IMR-90 (cell line): ENCODE measurements at regions not wholly inside any gene's neighbourhood (a gene's known extent, or its start where the extent isn't known, plus 50 kb on each side); places are given as distances from the start of the nearest gene placed in this dataset.

Experiments
- ATAC-seq: fragments of 200-7000 bp; cut with Tn5 transposase; 2 replicates; pipeline ENCODE4 v1.9.1; 2020; ENCODE audit warnings: low read depth, mild to moderate bottlenecking, moderate library complexity
- BruUV-seq: library from RNA; stranded (reverse); fragments of 400-500 nt; replicated peaks from 2 replicates; lab custom pipeline; 2021; lab: Mats Ljungman, UMichigan
- CTCF ChIA-PET: fragments of 300-600 bp; formaldehyde crosslinking; extraction: SDS; loops from one replicate; lab custom pipeline; 2021; ENCODE audit warnings: antibody characterized with exemption; lab: Yijun Ruan, JAX
- POLR2A ChIA-PET: fragments of 300-600 bp; sonication (Branson Sonifier 250); formaldehyde crosslinking; loops from one replicate; lab custom pipeline; 2022; ENCODE audit warnings: antibody characterized with exemption; ENCODE audit not compliant: unreplicated experiment; lab: Charles Lee
- DNase-seq: peaks from one replicate; pipeline ENCODE4 v3.0.0; 2013
- H2AFZ ChIP-seq: replicated peaks from 2 replicates; pipeline ENCODE3; 2013; ENCODE audit warnings: low read length, mild to moderate bottlenecking; ENCODE audit not compliant: poor library complexity
- H2AK5ac ChIP-seq: 2 replicates; pipeline ENCODE4 v1.6.1; 2013; ENCODE audit warnings: low read depth, low read length, inconsistent platforms
- H2AK9ac ChIP-seq: replicated peaks from 2 replicates; pipeline ENCODE3; 2013; ENCODE audit warnings: mild to moderate bottlenecking, low read depth, low read length, moderate library complexity; ENCODE audit not compliant: poor library complexity
- H2BK120ac ChIP-seq: 2 replicates; pipeline ENCODE4 v1.6.1; 2013; ENCODE audit warnings: low read depth, low read length, inconsistent platforms
- H2BK15ac ChIP-seq: 3 replicates; pipeline ENCODE4 v1.6.1; 2013; ENCODE audit warnings: low read depth, low read length, inconsistent platforms
- H2BK20ac ChIP-seq: 2 replicates; pipeline ENCODE4 v1.6.1; 2013; ENCODE audit warnings: low read depth, mild to moderate bottlenecking, inconsistent platforms, low read length, moderate library complexity
- H2BK5ac ChIP-seq: 2 replicates; pipeline ENCODE4 v1.6.1; 2013; ENCODE audit warnings: mild to moderate bottlenecking, low read depth, low read length, inconsistent platforms; ENCODE audit not compliant: poor library complexity, severe bottlenecking
- H3K14ac ChIP-seq: replicated peaks from 2 replicates; pipeline ENCODE4 v1.6.1; 2013; ENCODE audit warnings: low read depth, low read length, inconsistent platforms
- H3K18ac ChIP-seq: 2 replicates; pipeline ENCODE4 v1.6.1; 2013; ENCODE audit warnings: low read depth, low read length, control low read depth
- H3K23ac ChIP-seq: 2 replicates; pipeline ENCODE4 v1.6.1; 2013; ENCODE audit warnings: low read depth, low read length, inconsistent platforms
- H3K27ac ChIP-seq: 2 replicates; pipeline ENCODE4 v1.5.1; 2013; ENCODE audit warnings: mild to moderate bottlenecking, control low read depth, low read length; ENCODE audit not compliant: insufficient read depth
- H3K27me3 ChIP-seq: 2 replicates; pipeline ENCODE4 v1.6.1; 2013; ENCODE audit warnings: low read length; ENCODE audit not compliant: control insufficient read depth, insufficient read depth
- H3K36me3 ChIP-seq: 2 replicates; pipeline ENCODE4 v1.6.1; 2013; ENCODE audit warnings: low read length, mixed read lengths; ENCODE audit not compliant: control insufficient read depth, insufficient read depth
- H3K4ac ChIP-seq: 2 replicates; pipeline ENCODE4 v1.6.1; 2013; ENCODE audit warnings: low read depth, low read length, inconsistent platforms
- H3K4me1 ChIP-seq: 2 replicates; pipeline ENCODE4 v1.6.1; 2013; ENCODE audit warnings: low read length, mixed read lengths; ENCODE audit not compliant: control insufficient read depth, insufficient read depth
- H3K4me2 ChIP-seq: 2 replicates; pipeline ENCODE4 v1.6.1; 2013; ENCODE audit warnings: low read depth, mild to moderate bottlenecking, control low read depth, low read length, moderate library complexity
- H3K4me3 ChIP-seq: 2 replicates; pipeline ENCODE4 v1.5.1; 2013; ENCODE audit warnings: low read depth, mild to moderate bottlenecking, control low read depth, low read length, moderate library complexity; ENCODE audit not compliant: insufficient read depth
- H3K56ac ChIP-seq: 2 replicates; pipeline ENCODE4 v1.6.1; 2013; ENCODE audit warnings: low read length, inconsistent platforms; ENCODE audit not compliant: insufficient read depth; ENCODE audit errors: extremely low read depth
- H3K79me1 ChIP-seq, 2 experiments: 2 replicates each; pipeline ENCODE4 v1.6.1; 2013; ENCODE audit warnings: low read length in 2 of 2, inconsistent platforms in 1 of 2, low read depth in 1 of 2
- H3K9ac ChIP-seq: 2 replicates; pipeline ENCODE4 v1.6.1; 2013; ENCODE audit warnings: low read depth, low read length, control low read depth
- H3K9me1 ChIP-seq: 2 replicates; pipeline ENCODE4 v1.6.1; 2013; ENCODE audit warnings: low read length, inconsistent platforms; ENCODE audit not compliant: insufficient read depth
- H3K9me3 ChIP-seq: 2 replicates; pipeline ENCODE4 v1.6.1; 2013; ENCODE audit warnings: low read length; ENCODE audit not compliant: control insufficient read depth, insufficient read depth
- H4K20me1 ChIP-seq: 2 replicates; pipeline ENCODE4 v1.6.1; 2013; ENCODE audit warnings: low read length, inconsistent platforms; ENCODE audit not compliant: insufficient read depth
- H4K5ac ChIP-seq: 2 replicates; pipeline ENCODE4 v1.6.1; 2013; ENCODE audit warnings: mild to moderate bottlenecking, low read depth, low read length, control low read depth
- H4K8ac ChIP-seq, 2 experiments: 2 replicates each; pipeline ENCODE4 v1.6.1; 2013; ENCODE audit warnings: low read depth in 2 of 2, low read length in 2 of 2, control low read depth in 1 of 2, inconsistent platforms in 1 of 2
- H4K91ac ChIP-seq: 2 replicates; pipeline ENCODE4 v1.6.1; 2013; ENCODE audit warnings: low read depth, low read length, inconsistent platforms; ENCODE audit not compliant: insufficient read depth
- BHLHE40 ChIP-seq: fragments of 150-350 bp; IDR thresholded peaks from 2 replicates; pipeline ENCODE4 v1.6.1; 2016; ENCODE audit warnings: mild to moderate bottlenecking, low read depth, low read length
- CHD1 ChIP-seq: IDR thresholded peaks from 2 replicates; pipeline ENCODE4 v1.6.1; 2012; ENCODE audit warnings: low read depth, low read length, improper control_type of control experiment
- FOS ChIP-seq: fragments of 150-350 bp; IDR thresholded peaks from 2 replicates; pipeline ENCODE4 v1.6.1; 2016; ENCODE audit warnings: low read depth, low read length
- MAFK ChIP-seq: IDR thresholded peaks from 2 replicates; pipeline ENCODE4 v1.6.1; 2012; ENCODE audit warnings: low read depth, low read length, improper control_type of control experiment
- MAZ ChIP-seq: IDR thresholded peaks from 2 replicates; pipeline ENCODE4 v1.6.1; 2012; ENCODE audit warnings: low read depth, mild to moderate bottlenecking, low read length, improper control_type of control experiment, moderate library complexity, borderline replicate concordance
- MXI1 ChIP-seq: IDR thresholded peaks from 2 replicates; pipeline ENCODE4 v1.6.1; 2012; ENCODE audit warnings: low read depth, mild to moderate bottlenecking, low read length, moderate library complexity, borderline replicate concordance
- POLR2A ChIP-seq: IDR thresholded peaks from 2 replicates; pipeline ENCODE4 v1.6.1; 2012; ENCODE audit warnings: mild to moderate bottlenecking, low read depth, low read length
- RAD21 ChIP-seq: IDR thresholded peaks from 2 replicates; pipeline ENCODE4 v1.6.1; 2012; ENCODE audit warnings: low read length, improper control_type of control experiment
- RFX5 ChIP-seq: IDR thresholded peaks from 2 replicates; pipeline ENCODE4 v1.8.0; 2012; ENCODE audit warnings: low read depth, mild to moderate bottlenecking, low read length, moderate library complexity
- SMC3 ChIP-seq: fragments of 150-350 bp; IDR thresholded peaks from 2 replicates; pipeline ENCODE4 v1.6.1; 2016; ENCODE audit warnings: low read depth, mild to moderate bottlenecking, antibody characterized with exemption, low read length, moderate library complexity
- WGBS, 2 experiments: methylation state at CpG; one replicate each; pipeline versions ENCODE4 v1.1.5 to v1.1.7; 2013; ENCODE audit warnings: missing lambda C conversion rate in 2 of 2; ENCODE audit not compliant: insufficient read length in 1 of 2; ENCODE audit errors: extremely low coverage in 2 of 2; 5-methylcytosine and 5-hydroxymethylcytosine counted together
- dilution Hi-C: fragments of 300-500 bp; cut with HindIII; formaldehyde crosslinking; loops from one replicate; pipeline ENCODE4 v1.14.3; 2018; ENCODE audit warnings: low sequenced_read_pairs; ENCODE audit not compliant: unreplicated experiment
- in situ Hi-C: fragments of 300-500 bp; cut with MboI; formaldehyde crosslinking; loops from 3 replicates; pipeline ENCODE4 v1.14.3; 2019; ENCODE audit warnings: low sequenced_read_pairs, inconsistent platforms, mixed read lengths
- intact Hi-C: fragments of 100-400 bp; cut with micrococcal nuclease; formaldehyde crosslinking; loops from 2 replicates; pipeline ENCODE4 v1.10.0; 2022
- TF ChIP-seq, protein P1 (sequence below): fragments of 150-350 bp; IDR thresholded peaks from 2 replicates; pipeline ENCODE4 v1.6.1; 2017; ENCODE audit warnings: mild to moderate bottlenecking, antibody characterized with exemption, low read length, low read depth
- TF ChIP-seq, protein P2 (sequence below): conservative IDR thresholded peaks from 2 replicates; pipeline ENCODE4 v1.5.1; 2012; ENCODE audit warnings: mild to moderate bottlenecking, low read depth, low read length, improper control_type of control experiment

DNA sequence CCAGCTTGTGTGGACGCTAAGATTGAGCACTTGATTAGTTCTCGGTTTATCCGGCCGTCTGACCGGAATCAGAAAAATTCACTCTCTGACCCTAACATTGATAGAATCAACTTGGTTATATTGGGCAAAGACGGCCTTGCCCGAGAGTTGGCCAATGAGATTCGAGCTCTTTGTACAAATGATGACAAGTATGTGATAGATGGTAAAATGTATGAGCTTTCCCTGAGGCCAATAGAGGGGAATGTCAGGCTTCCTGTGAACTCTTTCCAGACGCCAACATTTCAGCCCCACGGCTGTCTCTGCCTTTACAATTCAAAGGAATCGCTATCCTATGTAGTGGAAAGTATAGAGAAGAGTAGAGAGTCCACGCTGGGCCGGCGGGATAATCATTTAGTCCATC is 59.6 kb downstream of the ARHGAP35 start:
- H2BK15ac ChIP-seq = no peak overlapping the region
- H4K5ac ChIP-seq = no peak overlapping the region
- ATAC-seq = no peak
- H4K20me1 ChIP-seq = peaks cover 48% of the 10 kb centered on the region
- H3K36me3 ChIP-seq = peaks cover 32% of the 10 kb centered on the region
- no peak overlapping the region for H2BK5ac ChIP-seq
- BruUV-seq = no TSS peak
- intact Hi-C loops (no loop called here), in situ Hi-C loops (no loop called here), dilution Hi-C loops (no loop called here)
- no peak for DNase-seq
- H3K4me2 ChIP-seq = no peak overlapping the region
- H3K18ac ChIP-seq = no peak overlapping the region
- H3K4me1 ChIP-seq = peaks cover 10% of the 10 kb centered on the region
- ChIA-PET POLR2A (no interaction called here), CTCF (no interaction called here)
- H2AK5ac ChIP-seq = no peak overlapping the region
- no peak overlapping the region for H3K4me3 ChIP-seq
- H2AK9ac ChIP-seq = no peak overlapping the region
- H3K56ac ChIP-seq = no peak overlapping the region
- H3K27ac ChIP-seq = no peak overlapping the region
- no peak overlapping the region for H2BK20ac ChIP-seq
- peaks cover 63 to 89% of the 10 kb centered on the region in 2 experiments for H3K79me1 ChIP-seq
- no peak overlapping the region for H2AFZ ChIP-seq
- no peak overlapping the region for H2BK120ac ChIP-seq
- no peak overlapping the region for H4K8ac ChIP-seq
- no peak overlapping the region for H4K91ac ChIP-seq
- no peak overlapping the region for H3K23ac ChIP-seq
- no peak overlapping the region for H3K14ac ChIP-seq
- peaks cover 27% of the 10 kb centered on the region for H3K9me1 ChIP-seq
- H3K4ac ChIP-seq = no peak overlapping the region
- no peaks in the 10 kb centered on the region for H3K9me3 ChIP-seq
- no peaks in the 10 kb centered on the region for H3K27me3 ChIP-seq
- TF ChIP-seq FOS (no peak), MAZ (no peak), RFX5 (no peak), BHLHE40 (no peak), MAFK (no peak), CHD1 (no peak), SMC3 (no peak), MXI1 (no peak), POLR2A (no peak), RAD21 (no peak)
- TF ChIP-seq, protein P1, sequence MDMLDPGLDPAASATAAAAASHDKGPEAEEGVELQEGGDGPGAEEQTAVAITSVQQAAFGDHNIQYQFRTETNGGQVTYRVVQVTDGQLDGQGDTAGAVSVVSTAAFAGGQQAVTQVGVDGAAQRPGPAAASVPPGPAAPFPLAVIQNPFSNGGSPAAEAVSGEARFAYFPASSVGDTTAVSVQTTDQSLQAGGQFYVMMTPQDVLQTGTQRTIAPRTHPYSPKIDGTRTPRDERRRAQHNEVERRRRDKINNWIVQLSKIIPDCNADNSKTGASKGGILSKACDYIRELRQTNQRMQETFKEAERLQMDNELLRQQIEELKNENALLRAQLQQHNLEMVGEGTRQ = no peak
- TF ChIP-seq, protein P2, sequence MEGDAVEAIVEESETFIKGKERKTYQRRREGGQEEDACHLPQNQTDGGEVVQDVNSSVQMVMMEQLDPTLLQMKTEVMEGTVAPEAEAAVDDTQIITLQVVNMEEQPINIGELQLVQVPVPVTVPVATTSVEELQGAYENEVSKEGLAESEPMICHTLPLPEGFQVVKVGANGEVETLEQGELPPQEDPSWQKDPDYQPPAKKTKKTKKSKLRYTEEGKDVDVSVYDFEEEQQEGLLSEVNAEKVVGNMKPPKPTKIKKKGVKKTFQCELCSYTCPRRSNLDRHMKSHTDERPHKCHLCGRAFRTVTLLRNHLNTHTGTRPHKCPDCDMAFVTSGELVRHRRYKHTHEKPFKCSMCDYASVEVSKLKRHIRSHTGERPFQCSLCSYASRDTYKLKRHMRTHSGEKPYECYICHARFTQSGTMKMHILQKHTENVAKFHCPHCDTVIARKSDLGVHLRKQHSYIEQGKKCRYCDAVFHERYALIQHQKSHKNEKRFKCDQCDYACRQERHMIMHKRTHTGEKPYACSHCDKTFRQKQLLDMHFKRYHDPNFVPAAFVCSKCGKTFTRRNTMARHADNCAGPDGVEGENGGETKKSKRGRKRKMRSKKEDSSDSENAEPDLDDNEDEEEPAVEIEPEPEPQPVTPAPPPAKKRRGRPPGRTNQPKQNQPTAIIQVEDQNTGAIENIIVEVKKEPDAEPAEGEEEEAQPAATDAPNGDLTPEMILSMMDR = no peak
- no peak overlapping the region for H3K9ac ChIP-seq
- no CpG with 5 or more reads among the region's 14 CpGs for WGBS, 2 experiments
